ENCODE measurements at regions not wholly inside any gene's neighbourhood (a gene's known extent, or its start where the extent isn't known, plus 50 kb on each side); places are given as distances from the start of the nearest gene placed in this dataset.

GRCh38 chr6:165047952-165048351, 261.5 kb downstream of the C6orf118 start:
- Histone ChIP-seq H2AFZ (ENCODE audit: low read depth, low read length) (no peak overlapping the region), H3K27me3 (ENCODE audit: low read depth, low read length) (no peaks in the 10 kb centered on the region), H3K4me3 (ENCODE audit: low read length) (no peak overlapping the region), H3K9ac (ENCODE audit: low read length) (no peak overlapping the region), H3K4me1 (ENCODE audit: low read length) (no peaks in the 10 kb centered on the region), H3K9me3 (ENCODE audit: insufficient read depth, low read length) (no peaks in the 10 kb centered on the region), H4K20me1 (ENCODE audit: insufficient read depth, low read length) (no peaks in the 10 kb centered on the region), H3K79me2 (ENCODE audit: low read length) (no peaks in the 10 kb centered on the region), H3K4me2 (ENCODE audit: low read length) (no peak overlapping the region), H3K27ac (ENCODE audit: low read length) (no peak overlapping the region), H3K36me3 (replicated peaks; ENCODE audit: low read depth, low read length) (no peaks in the 10 kb centered on the region)
- TF ChIP-seq EZH2phosphoT487 (IDR thresholded peaks at IDR 0.05; ENCODE audit: low read depth) (no peak), CTCF (IDR thresholded peaks at IDR 0.05; ENCODE audit: low read depth, low read length) (no peak)

- Histone ChIP-seq H3K27ac (ENCODE audit: low read length) (no peak overlapping the region), H3K9ac (ENCODE audit: low read length) (no peak overlapping the region), H3K4me3 (ENCODE audit: low read length) (no peak overlapping the region), H3K9me3 (ENCODE audit: insufficient read depth, low read length) (no peaks in the 10 kb centered on the region), H3K79me2 (ENCODE audit: low read length) (no peaks in the 10 kb centered on the region), H3K4me1 (ENCODE audit: low read length) (no peaks in the 10 kb centered on the region), H3K4me2 (ENCODE audit: low read length) (no peak overlapping the region), H3K27me3 (ENCODE audit: low read depth, low read length) (no peaks in the 10 kb centered on the region), H2AFZ (ENCODE audit: low read depth, low read length) (no peak overlapping the region), H4K20me1 (ENCODE audit: insufficient read depth, low read length) (no peaks in the 10 kb centered on the region), H3K36me3 (replicated peaks; ENCODE audit: low read depth, low read length) (no peaks in the 10 kb centered on the region)
- TF ChIP-seq CTCF (IDR thresholded peaks at IDR 0.05; ENCODE audit: low read depth, low read length), result no peak
- no peak for TF ChIP-seq EZH2phosphoT487 (IDR thresholded peaks at IDR 0.05; ENCODE audit: low read depth)
Measured at GRCh38 chr6:165045631-165046030, 263.8 kb downstream of the C6orf118 start.

GRCh38 chr6:165042912-165043311, 266.5 kb downstream of the C6orf118 start:
- TF ChIP-seq EZH2phosphoT487 (IDR thresholded peaks at IDR 0.05; ENCODE audit: low read depth) (no peak), CTCF (IDR thresholded peaks at IDR 0.05; ENCODE audit: low read depth, low read length) (no peak)
- H2AFZ ChIP-seq (ENCODE audit: low read depth, low read length), result no peak overlapping the region
- H3K79me2 ChIP-seq (ENCODE audit: low read length), result no peaks in the 10 kb centered on the region
- H4K20me1 ChIP-seq (ENCODE audit: insufficient read depth, low read length), result no peaks in the 10 kb centered on the region
- no peaks in the 10 kb centered on the region for H3K27me3 ChIP-seq (ENCODE audit: low read depth, low read length)
- no peaks in the 10 kb centered on the region for H3K9me3 ChIP-seq (ENCODE audit: insufficient read depth, low read length)
- H3K4me1 ChIP-seq (ENCODE audit: low read length), result no peaks in the 10 kb centered on the region
- no peak overlapping the region for H3K9ac ChIP-seq (ENCODE audit: low read length)
- H3K4me2 ChIP-seq (ENCODE audit: low read length), result no peak overlapping the region
- H3K27ac ChIP-seq (ENCODE audit: low read length), result no peak overlapping the region
- no peak overlapping the region for H3K4me3 ChIP-seq (ENCODE audit: low read length)
- H3K36me3 ChIP-seq (replicated peaks; ENCODE audit: low read depth, low read length), result no peaks in the 10 kb centered on the region

- Histone ChIP-seq H4K20me1 (ENCODE audit: insufficient read depth, low read length) (no peaks in the 10 kb centered on the region), H2AFZ (ENCODE audit: low read depth, low read length) (no peak overlapping the region), H3K4me1 (ENCODE audit: low read length) (no peaks in the 10 kb centered on the region), H3K27ac (ENCODE audit: low read length) (no peak overlapping the region), H3K9ac (ENCODE audit: low read length) (no peak overlapping the region), H3K36me3 (replicated peaks; ENCODE audit: low read depth, low read length) (no peaks in the 10 kb centered on the region), H3K27me3 (ENCODE audit: low read depth, low read length) (no peaks in the 10 kb centered on the region), H3K4me3 (ENCODE audit: low read length) (no peak overlapping the region), H3K79me2 (ENCODE audit: low read length) (no peaks in the 10 kb centered on the region), H3K4me2 (ENCODE audit: low read length) (no peak overlapping the region), H3K9me3 (ENCODE audit: insufficient read depth, low read length) (no peaks in the 10 kb centered on the region)
- TF ChIP-seq EZH2phosphoT487 (IDR thresholded peaks at IDR 0.05; ENCODE audit: low read depth), result no peak
- no peak for TF ChIP-seq CTCF (IDR thresholded peaks at IDR 0.05; ENCODE audit: low read depth, low read length)
Measured at GRCh38 chr6:165040440-165040839, 269.0 kb downstream of the C6orf118 start.
